Ureter (tissue), 1 donor: ENCODE measurements at regions not wholly inside any gene's neighbourhood (a gene's known extent, or its start where the extent isn't known, plus 50 kb on each side); places are given as distances from the start of the nearest gene placed in this dataset.
"Not testable (repeated sequence)": the region's sequence is repeated elsewhere in the genome, so short reads cannot be mapped to it uniquely, and the experiment has no call there.

ENCODE experiments used
- DNase-seq: peaks from one replicate; pipeline ENCODE4 v3.0.0-alpha.2; 2020; ENCODE audit warnings: low spot score
- donor health status: DM: yes; HTN: yes; CAD: no.

DNA sequence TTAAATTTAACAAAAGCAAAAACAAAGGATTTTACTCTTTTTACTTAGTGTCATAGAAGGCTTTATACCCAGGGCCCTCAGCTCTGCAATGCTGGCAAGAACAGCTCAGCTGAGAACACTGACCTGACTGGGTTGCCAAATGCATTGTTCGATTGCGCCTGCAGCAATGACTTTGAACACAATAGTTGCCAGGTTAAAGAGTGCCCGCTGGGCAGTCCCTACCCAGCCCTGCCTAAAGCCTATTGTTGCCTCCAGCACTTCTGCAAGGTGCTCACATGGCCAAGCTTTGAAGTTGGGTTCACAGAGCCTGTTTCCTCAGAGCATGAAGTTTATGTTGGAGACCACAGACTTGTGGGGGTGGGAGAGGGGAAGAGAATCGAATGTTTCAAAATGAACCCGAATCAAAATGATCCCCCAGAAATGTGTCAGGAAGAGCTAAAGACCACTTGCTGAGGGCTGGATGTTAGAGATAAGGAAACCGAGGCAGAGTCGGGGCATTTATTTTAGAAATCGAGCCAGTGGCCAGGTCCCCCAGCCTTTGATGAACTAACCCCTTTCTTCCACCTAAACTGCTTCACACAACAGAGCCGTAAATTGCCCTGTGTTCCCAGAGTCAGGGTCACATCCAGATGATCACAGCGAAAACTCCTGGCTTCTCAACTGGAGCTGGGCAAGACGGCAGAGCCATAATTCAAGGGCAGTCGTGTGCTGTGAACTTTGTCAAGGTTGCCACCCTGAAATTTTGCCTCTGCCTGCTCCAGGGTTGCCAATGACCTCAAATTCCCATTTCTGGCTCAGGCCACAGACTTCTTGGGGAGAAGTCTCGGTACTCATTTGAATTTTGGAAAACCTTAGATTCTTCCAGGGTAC, 55.0 kb downstream of the FOXA2 start:
- DNase-seq = no peak

DNA sequence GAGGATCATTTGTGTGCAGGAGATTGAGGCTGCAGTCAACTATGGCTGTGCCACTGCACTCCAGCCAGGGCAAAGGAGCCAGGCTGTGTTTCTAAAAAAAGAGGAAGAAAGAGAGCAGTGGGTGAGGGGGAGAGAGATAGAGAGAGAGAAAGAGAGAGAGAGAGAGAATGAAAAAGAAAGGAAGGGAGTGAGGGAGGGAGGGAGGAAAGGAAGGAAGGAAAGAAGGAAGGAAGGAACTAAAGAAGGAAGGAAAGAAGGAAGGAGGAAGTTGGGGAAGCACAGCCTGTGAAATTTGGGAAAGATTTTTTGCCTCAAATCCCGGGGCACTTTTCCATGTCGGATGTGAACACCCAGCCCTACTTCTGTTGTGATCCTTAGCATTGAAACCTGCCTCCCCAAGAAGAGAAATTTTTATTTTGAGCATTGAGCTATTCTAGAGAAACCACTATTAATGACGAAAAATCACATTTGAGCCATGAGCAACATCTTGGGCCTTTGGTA, 57.8 kb downstream of the FOXA2 start:
- DNase-seq = no peak

DNA sequence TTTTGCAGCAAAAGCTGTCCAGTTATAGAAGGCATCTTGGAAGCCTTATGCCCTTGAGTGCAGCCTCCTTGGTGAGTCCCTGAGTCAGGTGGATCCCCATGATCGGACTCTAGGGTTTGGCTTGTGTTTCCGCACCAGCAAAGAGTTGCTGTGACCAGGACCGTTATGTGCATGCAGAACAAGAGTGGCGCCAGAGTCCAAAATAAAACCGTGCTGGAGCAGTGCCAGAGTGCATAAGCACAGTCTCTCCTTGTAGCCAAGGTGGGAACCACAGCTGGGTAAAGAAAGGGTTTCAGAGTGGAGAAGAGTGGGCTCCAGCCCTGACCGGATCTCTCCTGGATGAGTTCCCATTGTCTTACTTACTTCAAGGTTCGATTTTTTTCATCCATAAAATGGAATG, 58.6 kb downstream of the FOXA2 start:
- DNase-seq = no peak

DNA sequence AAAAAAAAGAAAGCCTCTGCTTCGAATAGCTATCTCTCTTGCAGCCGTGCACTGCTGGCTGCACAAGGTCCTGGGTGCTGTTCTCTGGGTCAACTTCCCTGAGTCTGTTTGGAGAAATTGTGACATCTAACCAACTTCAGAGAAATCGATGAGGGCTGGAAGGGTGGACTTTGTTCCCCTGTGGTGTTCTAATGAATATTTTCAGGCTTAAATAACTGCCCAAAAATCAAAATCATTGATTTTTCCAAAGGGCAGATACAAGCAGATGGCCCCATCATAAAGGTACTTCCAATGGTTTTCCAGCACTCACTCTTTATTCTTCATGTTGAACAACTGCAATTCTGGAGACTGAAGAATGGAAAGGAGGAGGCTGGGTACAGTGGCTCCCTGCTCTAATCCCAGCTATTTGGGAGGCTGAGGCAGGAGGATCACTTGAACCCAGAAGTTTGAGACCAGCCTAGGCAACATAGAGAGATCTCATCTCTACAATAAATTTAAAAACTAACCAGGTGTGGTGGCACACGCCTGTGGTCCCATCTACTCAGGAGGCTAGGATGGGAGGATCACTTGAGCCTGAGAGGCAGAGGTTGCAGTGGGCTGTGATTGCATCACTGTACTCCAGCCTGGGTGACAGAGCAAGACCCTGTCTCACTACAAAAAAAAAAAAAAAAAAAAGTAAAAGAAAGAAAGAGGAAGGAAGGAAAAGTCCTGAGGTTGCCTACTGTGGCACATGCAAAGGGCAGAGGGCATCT, 59.1 kb downstream of the FOXA2 start:
- no peak for DNase-seq

DNA sequence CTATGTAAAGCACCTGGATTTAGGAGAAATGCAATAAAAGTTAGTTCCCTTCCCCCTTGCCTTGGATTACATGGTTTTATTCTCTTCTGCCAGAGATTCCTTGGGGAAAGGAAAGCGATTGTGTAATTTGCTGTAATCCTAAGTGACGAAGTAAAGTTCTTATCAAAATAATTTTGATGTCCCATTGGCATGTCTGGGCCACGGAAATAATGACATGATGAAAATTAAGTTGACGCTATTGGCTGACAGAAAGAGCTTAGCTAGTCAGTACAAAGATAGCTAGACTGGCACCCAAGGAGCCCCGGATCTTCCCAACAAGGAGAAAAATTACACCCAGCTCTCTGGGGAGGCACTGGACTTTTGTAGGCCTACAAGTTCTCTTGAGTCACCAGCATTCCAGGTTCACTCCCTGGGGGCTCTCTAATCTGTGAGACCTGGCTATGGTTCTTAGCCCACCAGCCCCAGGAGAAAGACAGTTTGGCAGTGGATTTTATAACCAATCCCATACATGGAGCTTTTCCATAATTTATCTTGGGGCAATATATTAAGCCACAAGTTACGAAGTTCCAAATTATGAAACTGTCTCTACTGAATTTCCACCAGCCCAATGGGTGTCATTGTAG, 59.9 kb downstream of the FOXA2 start:
- DNase-seq = no peak

DNA sequence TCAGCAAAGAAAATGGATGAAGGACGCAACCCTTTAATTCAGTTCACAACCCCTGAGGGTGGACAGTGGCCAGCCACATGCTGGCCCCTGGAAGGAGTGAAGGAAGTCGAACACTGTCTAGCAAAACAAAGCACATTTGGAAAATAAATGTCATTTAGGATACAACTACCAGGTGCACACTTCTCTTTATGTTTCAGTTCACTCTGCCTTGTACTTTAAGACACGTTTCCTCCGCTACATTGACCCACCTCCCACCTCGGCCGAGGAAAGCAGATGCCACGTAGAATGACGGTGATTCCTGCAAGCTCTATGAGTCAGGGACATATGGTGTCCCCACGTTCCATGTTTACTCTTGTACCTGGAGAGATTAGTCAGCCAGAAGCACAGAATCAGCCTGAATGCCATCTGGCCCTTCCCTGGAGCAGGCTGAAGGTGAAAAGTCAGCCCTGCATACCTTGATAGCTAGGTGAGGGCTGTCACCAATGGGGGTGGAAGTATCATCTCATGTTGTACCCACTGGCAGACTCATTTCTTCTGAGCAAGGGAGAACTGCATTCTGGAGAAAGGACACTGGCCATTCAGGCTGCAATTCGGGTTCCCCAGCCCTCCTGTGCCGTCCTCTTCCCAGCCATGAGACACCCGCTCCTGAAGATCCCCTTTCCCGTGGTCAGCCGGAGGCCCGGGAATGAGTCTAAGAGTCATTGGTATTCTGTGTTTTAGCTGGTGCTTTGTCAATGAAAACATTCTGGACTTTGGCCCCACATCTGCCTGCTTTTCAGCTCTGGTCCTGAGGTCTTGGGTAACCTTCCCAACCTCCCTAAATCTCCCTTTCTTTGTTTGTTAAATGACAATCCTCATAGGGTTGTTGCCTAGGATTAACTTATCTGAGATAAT, 60.6 kb downstream of the FOXA2 start:
- no peak for DNase-seq

DNA sequence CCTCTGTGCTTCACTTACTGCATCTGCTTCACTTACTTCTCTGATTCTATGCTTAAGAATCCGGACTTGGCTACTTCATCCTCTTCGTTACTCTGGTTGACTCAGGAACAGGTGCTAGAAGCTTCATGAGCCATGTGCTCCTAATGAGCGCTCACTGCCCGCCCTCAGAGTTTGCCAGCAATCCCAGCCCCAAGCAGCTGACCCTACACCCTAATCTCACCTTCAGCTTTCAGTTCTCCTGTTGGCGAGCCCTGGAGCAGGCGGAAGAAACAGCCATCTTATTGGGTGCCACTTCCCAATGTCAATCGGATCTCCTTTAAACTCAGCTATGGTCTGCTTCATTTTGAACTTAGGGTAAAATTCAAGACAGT, 61.3 kb downstream of the FOXA2 start:
- no peak for DNase-seq

DNA sequence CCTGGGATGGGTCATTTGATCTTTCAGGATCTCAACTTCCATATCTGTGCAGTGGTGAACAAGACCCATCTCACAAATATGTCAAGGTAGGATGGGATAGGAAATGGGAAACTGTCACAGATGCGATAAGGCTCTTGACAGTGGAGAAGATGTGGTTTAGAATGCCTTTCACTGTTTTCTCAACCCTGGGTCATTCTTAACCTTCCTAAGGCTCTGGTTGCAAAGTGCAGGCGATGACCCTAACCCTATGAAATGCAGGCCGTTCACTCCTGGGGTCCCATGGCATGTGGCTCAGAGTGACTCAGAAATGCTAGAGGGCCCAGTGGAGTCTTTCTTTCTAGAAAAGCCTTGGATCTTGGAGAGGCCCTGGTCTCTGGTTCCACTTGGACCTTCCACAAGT, 61.7 kb downstream of the FOXA2 start:
- no peak for DNase-seq

DNA sequence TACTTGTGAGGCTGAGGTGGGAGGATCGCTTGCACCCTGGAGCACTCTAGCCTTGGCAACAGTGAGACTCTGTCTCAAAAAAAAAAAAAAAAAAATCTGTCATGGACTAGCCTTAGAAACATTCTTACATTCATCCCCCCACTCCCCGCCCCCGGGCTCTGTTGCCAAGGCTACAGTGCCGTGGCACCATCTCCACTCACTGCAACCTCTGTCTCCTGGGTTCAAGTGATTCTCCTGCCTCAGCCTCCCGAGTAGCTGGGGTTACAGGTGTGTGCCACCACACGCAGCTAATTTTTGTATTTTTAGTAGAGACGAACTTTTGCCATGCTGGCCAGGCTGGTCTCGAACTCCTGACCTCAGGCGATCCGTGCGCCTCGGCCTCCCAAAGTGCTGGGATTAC, 62.4 kb downstream of the FOXA2 start:
- not testable (repeated sequence) for DNase-seq

DNA sequence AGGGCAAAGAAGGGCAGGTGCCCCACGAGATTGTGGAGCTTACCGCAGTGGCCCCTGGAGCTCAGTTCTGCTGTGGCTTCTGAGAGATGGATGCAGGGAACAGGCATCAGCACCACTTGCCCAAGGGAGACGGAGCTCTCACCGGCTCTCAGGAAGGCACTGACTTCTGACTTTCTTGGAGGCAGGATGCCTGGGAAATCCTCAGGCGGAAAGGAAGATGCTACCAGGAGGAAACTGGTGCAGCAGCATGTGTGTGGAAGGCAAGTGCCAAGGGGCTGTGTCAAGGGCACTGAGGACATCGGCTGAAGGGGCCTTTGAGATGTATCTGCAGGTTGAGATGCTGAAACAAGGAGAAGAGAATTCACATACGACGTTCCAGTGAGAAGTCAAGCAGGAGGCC, 64.0 kb downstream of the FOXA2 start:
- DNase-seq = no peak

DNA sequence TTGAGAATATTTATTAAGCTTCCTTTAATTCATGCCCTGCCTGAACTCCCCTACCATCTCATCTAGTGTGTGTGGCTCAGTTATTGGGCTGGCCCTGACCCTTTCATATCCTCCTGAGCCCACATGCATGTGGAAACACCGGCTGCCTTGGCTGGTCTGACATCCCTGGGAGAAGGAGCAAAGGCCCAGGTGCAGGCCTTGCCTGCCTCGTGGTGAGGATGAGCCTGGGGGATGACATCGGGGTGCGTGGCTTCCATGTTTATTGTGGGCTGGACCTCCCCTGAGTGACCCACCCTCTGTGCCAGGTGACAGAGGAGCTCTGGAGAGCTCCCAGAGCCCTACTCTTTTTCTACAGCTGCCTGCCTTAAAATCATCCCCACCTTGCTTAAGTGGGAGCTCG, 69.1 kb downstream of the FOXA2 start:
- DNase-seq = no peak

DNA sequence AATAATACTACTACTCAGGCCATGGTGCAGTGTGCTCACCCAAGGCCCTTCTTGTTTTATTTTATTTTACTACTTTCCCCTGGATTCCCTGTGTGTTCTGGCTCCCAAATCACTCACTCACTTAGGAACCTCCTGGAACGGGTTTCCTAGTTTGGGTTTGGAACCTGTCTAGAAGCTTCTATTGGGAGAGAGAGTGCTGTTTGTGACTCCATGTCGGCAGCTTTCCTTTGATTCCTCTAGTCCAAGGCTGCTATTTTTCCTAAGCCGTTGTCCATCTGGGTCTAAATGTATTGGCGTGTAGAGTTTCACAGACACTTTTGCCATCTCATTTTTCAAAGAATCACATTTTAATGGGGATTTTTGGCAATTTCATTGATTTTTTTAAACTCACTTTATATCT, 70.8 kb downstream of the FOXA2 start:
- DNase-seq = no peak

DNA sequence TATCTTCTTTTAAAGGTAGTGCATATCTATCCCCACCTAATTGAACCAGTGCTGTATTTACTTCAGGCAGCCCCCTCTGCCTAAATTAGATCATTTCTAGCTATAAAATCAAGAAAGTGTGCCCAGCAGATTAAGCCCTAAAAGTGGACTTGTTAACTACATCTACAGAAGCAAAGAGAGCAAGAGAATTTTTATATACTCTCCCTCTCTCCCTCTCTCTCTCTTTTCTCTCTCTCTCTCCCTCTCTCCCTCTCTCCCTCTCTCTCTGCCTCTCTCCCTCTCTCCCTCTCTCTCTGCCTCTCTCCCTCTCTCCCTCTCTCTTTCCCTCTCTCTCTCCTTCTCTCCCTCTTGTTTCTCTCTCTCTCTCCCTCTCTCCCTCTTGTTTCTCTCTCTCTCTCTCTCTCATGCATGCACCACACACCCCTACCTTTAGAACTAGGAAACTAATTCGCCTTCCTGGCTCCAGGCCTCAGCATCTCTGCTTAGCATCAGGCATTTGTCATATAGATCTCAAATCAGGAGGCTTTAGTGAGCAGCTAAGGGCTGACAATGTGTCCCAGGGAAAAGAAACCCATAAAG, 71.4 kb downstream of the FOXA2 start:
- DNase-seq = no peak

DNA sequence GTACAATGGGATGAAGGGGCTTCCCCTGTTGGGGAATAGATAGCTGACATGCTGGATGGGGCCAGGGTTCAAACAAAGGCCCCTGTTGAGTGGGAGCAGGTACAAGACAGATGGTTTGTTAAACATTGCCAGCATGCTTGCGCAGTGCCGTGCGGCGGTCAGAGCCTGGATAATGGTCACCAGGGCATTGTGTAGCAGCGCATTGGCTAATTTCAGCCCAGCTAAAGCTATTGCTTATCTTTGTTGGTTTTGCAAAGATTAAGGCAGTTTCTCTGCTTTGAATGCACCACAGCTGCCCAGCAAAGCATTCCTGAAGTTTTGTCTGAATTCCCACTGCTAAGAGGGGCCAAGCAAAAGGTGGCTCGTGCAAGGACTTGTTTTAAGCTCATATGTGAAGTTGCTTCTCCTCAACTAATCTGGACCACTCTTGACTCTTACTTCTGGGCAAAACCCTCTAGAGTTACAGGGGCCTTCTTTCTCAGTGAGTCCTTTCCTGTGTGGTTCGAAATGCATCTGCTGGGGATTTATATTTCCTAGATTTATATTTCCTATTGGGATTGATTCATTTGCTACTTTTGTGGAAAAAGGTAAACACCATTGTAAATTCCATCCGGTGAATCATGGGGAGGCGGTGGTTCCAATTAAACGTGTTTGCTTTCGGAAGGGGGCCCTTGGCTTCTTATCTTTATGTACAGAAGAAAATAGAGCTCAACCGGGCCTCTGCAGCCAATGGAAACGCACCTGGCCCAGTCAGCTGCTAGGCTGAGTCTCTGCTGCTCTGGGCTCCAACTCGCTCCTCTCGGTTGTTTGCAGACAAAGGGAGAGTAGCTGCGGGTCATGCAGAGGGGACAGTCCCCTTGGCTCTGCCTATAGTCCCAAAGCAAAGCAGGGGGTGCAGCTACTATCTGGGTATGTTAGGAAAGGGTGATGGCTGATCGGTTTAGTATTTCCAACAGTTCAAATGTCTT, 72.1 kb downstream of the FOXA2 start:
- no peak for DNase-seq

DNA sequence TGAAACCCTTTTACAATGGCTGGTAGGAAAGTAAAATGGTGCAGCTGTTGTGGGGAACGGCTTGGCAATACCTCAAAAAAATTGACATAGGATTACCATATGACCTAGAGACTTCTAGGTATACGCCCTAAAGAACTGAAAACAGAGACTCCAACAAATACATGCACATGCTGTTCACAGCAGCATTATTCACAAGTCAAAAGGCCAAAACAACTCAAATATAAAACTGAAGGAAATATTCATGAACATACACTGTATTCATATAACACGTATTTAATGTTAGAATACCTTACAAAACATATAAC, 74.6 kb downstream of the FOXA2 start:
- DNase-seq = no peak

DNA sequence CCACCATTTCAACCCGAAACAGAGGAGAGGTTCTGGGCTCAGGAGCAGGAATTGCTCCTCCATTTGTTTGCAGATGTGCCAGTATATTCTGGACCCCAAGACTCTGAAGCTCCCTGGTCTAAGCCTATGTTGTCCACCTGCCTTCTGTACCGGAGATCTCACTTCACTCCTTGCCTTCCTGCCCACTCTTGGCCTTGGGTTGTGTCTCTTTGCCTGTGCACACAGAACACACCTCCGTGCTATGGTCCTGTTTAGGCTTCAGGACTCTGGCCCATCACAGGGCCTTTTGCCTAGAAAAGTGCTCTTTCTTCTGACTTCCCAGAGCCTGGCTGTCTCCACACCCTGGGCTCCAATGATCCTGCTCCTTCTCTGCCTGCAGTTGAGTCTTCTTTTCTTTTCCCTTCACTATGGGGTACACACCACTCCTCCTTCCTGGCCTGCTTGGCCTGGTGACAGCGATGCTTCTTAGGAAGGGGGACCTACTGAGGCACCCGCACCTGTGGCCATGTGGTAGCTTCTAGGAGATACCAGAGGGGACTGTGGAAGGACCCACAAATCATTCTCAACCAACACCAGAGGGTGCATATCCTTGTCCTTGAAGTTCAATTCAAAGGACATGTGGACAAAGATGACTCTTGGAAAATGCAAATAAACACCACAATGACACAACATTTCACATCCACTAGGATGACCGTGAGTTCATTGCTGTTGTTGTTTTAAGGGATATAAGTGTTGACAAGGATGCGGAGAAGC, 75.1 kb downstream of the FOXA2 start:
- DNase-seq = no peak

DNA sequence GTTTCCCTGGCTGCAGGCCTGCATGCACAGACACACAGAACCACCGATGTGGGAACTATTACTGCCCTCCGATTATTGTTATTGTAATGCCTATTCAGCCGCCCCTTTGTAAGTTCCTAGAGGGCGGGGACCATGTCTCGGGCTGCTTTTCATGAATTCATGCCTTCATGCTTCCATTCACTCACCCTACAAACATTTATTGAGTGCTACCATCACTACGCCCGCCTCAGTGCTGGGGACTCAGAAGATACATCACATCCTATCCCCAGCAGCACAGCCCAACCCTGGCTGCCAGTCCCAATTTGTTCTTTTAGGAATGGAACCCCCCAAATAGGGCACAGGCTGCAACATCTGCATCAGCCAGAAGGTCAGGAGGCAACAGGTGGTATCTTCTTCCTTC, 75.9 kb downstream of the FOXA2 start:
- no peak for DNase-seq

DNA sequence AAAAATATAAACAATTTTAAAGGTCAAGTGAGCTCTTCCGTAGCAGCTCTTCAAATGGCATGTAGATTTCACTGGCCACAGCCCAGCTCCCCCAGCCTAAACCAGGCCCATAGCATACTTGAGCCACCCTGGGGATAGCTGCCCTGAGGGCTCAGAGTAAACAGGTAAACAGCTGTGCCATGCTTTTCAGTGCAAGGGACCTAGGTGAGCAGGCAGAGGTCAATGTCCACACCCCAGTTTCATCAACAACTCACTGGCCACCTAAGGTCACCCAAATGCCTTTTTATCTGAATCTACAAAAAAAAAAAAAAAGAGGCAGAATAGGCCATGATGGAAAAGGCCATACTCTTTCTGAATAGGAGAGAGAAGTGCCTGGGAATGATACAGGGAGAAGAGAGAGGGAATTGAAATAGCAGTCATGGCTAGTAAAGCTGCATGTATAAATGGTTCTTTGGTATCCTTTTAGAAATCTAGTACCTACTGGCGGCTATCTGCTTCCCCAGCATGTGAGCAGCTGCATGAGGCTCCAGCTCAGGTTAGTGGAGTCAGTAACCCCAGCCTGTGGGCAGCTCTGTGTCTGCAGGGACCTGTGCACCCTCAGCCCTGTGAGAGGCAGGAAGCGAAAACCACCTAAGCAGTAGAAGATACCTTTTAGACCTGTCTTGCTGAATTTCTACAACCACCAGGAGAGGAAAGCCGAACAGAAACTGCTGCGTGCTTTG, 77.0 kb downstream of the FOXA2 start:
- DNase-seq = no peak

DNA sequence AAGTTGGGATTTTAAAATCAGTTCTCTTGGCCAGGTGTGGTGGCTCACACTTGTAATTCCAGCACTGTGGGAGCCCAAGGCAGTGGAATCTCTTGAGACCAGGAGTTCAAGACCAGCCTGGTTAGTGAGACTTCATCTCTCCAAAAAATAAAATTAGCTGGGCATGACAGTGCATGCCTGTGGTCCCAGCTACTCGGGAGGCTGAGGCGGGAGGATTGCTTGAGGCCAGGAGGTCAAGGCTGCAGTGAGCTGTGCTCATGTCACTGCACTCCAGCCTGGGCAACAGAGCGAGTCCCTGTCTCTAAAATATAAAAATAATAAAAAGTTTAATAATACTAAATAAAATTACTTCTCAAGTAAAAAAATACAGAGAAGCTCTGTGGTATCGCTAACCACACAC, 77.5 kb downstream of the FOXA2 start:
- DNase-seq = no peak
